Neutrophil (primary cell): ENCODE measurements at regions not wholly inside any gene's neighbourhood (a gene's known extent, or its start where the extent isn't known, plus 50 kb on each side); places are given as distances from the start of the nearest gene placed in this dataset.

Source experiments
- H3K27ac ChIP-seq: fragments of 200-600 bp; sonication (generic); 2 replicates; pipeline ENCODE4 v1.5.1; 2016; ENCODE audit warnings: mild to moderate bottlenecking, moderate library complexity
- H3K27me3 ChIP-seq: fragments of 200-600 bp; sonication (generic); 2 replicates; pipeline ENCODE4 v1.6.0; 2016; ENCODE audit warnings: mild to moderate bottlenecking
- H3K36me3 ChIP-seq: fragments of 200-600 bp; sonication (generic); 2 replicates; pipeline ENCODE4 v1.5.1; 2017
- H3K4me1 ChIP-seq, 2 experiments: fragments of 200-600 bp in 1 of 2; sonication (generic) in 1 of 2; 1 replicate in 1 of 2; 2 replicates in 1 of 2; pipeline versions ENCODE4 v1.5.1 to v1.6.1; 2013 to 2016; ENCODE audit warnings: low read depth in 1 of 2, low read length in 1 of 2, mild to moderate bottlenecking in 1 of 2, moderate library complexity in 1 of 2; ENCODE audit not compliant: control insufficient read depth in 1 of 2, insufficient read depth in 1 of 2
- H3K4me3 ChIP-seq, 2 experiments: fragments of 200-600 bp in 1 of 2; sonication (generic) in 1 of 2; 1 replicate in 1 of 2; 2 replicates in 1 of 2; pipeline ENCODE4 v1.5.1; 2013 to 2016; ENCODE audit warnings: low read depth in 1 of 2, low read length in 1 of 2, mild to moderate bottlenecking in 1 of 2, moderate library complexity in 1 of 2
- H3K9me3 ChIP-seq: fragments of 200-600 bp; sonication (generic); 2 replicates; pipeline ENCODE4 v1.5.1; 2016
- TF ChIP-seq, protein P1 (sequence below): fragments of 200-600 bp; sonication (generic); IDR thresholded peaks from 2 replicates; pipeline ENCODE4 v1.5.1; 2016; ENCODE audit warnings: antibody characterized with exemption

DNA sequence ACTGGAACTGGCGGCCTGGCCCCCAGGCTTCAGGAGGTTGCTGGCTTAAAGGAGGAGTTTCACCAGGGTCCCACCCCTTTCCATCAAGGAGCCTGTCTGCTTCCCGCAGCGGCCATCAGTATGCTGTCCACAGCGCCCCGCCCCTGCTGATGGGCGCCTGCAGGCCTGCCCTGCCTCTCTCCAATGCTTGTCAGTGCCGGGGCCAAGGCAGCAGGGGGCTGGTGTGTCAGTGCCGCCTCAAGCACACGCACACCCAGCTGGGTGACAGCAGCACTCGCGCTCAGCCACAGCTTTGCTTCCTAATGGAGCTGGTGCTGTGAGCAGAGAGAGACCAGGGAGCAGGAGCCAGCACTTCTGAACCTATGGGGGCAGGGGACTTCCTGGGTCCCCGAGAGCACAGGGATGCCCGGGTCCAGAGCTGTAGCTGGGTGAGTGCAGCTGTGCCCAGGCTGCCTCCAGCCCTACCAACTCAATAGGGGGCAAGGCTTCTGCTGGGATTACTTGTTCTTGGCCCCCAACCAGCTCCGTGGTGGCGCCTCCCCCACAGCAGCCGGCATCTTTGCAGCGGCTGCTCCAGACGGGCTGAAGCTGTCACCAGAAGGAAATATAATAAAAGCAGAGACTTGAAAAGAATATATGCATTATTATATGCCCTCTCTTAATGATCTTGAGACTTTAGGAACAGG lies 377.2 kb upstream of the LRATD1 start:
- H3K9me3 ChIP-seq: peaks cover 5% of the 10 kb centered on the region
- TF ChIP-seq, protein P1, sequence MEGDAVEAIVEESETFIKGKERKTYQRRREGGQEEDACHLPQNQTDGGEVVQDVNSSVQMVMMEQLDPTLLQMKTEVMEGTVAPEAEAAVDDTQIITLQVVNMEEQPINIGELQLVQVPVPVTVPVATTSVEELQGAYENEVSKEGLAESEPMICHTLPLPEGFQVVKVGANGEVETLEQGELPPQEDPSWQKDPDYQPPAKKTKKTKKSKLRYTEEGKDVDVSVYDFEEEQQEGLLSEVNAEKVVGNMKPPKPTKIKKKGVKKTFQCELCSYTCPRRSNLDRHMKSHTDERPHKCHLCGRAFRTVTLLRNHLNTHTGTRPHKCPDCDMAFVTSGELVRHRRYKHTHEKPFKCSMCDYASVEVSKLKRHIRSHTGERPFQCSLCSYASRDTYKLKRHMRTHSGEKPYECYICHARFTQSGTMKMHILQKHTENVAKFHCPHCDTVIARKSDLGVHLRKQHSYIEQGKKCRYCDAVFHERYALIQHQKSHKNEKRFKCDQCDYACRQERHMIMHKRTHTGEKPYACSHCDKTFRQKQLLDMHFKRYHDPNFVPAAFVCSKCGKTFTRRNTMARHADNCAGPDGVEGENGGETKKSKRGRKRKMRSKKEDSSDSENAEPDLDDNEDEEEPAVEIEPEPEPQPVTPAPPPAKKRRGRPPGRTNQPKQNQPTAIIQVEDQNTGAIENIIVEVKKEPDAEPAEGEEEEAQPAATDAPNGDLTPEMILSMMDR: no peak
- no peak overlapping the region for H3K4me3 ChIP-seq
- H3K27me3 ChIP-seq: no peaks in the 10 kb centered on the region
- no peaks in the 10 kb centered on the region for H3K36me3 ChIP-seq
- no peak overlapping the region for H3K27ac ChIP-seq
- H3K4me1 ChIP-seq: no peaks in the 10 kb centered on the region

DNA sequence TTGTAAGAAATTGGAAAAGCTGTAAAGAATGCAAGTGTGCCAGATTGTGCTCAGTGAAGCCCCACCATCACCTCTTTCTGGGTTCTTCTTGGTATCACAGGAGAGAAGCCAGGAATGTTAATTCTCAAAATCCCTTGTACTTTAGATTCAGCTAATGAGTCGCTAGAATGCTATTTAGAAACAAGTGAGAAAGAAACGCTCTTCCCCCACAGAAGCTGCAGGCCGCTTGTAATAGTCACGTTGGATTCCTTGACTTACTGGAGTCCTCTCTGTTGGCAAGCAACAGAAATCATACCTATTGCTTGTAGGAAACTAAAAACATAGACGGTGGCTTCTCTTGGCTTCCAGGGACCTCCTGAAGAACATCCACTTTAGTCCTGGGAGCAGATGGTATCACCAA lies 375.6 kb upstream of the LRATD1 start:
- no peak overlapping the region for H3K4me3 ChIP-seq
- H3K36me3 ChIP-seq: no peaks in the 10 kb centered on the region
- no peaks in the 10 kb centered on the region for H3K27me3 ChIP-seq
- TF ChIP-seq, protein P1: no peak
- H3K4me1 ChIP-seq: no peaks in the 10 kb centered on the region
- H3K9me3 ChIP-seq: peaks cover 5% of the 10 kb centered on the region
- no peak overlapping the region for H3K27ac ChIP-seq

DNA sequence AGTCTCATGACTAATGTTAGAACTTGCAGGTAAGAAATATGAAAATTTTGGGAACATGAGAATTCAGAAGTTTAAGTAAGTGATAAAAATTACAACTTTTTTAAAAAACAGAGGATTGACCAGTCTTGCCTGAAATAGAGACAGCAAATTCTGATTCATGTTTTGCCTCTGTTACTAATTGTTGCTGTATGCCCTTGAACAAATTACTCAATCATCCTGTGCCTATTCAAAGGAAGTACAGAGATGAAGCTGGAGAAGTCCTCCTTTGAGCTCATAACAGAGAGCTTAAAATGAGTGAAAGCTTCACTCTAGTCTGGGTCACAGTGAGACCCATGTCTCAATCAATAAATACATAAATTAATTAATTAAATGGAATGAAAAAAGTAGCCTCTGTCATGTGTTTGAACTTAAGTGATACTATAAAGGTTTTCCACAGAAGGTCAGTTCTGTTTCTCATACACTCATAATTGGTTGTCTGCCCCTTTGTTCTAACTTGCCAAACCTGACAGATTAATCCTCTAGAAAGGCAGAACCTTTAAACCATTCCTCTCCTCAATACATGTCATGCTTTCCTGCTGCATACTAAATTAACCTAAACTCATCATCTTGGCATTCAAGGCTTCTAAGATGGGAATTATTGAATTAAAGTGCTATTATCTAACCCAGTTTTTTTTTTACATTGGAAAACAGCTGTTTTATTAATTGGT lies 374.6 kb upstream of the LRATD1 start:
- H3K27me3 ChIP-seq: no peaks in the 10 kb centered on the region
- H3K4me3 ChIP-seq: no peak overlapping the region
- H3K4me1 ChIP-seq: no peaks in the 10 kb centered on the region
- peaks cover 5% of the 10 kb centered on the region for H3K9me3 ChIP-seq
- no peaks in the 10 kb centered on the region for H3K36me3 ChIP-seq
- H3K27ac ChIP-seq: no peak overlapping the region
- TF ChIP-seq, protein P1: no peak

DNA sequence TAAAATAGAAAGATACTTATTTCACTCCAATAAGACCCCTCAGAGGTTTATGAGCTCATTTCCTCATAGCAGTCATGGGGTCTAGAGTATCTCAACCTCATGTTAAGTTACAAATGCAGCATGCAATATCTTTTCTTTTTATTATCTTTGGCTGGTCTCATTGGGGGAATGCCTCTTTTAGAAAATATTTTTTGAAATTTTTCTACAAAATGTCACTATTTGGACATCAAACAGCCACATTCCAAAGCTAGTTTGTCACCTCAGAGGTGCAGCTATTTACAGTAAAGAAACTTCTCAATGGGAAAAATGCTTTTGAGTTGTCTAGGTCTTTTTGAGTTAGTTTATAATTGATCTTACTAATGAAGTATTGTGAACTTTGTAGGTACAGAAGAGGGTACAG lies 370.7 kb upstream of the LRATD1 start:
- Histone ChIP-seq H3K27ac (no peak overlapping the region), H3K9me3 (no peaks in the 10 kb centered on the region), H3K4me3 (no peak overlapping the region), H3K4me1 (no peaks in the 10 kb centered on the region), H3K27me3 (no peaks in the 10 kb centered on the region), H3K36me3 (no peaks in the 10 kb centered on the region)
- TF ChIP-seq, protein P1: no peak

DNA sequence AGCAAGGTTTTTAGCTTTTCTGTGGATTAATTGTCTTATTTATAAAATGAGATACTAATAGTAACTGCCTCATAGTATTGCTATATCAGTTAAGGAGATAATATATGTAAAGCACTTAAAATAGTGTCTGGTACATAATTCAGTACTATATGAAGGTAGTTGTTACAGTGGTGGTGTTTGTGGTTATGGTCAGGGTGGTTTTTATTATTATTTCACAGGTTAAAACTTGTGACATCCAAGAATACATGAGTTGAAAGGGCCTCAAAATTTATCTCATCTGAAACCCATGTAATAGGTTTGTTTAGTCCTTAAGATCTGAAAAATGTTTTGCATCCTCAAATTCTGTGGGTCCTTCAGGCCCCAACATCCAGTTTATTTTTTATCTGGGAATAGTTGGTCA lies 369.5 kb upstream of the LRATD1 start:
- H3K4me3 ChIP-seq: no peak overlapping the region
- no peaks in the 10 kb centered on the region for H3K27me3 ChIP-seq
- H3K9me3 ChIP-seq: no peaks in the 10 kb centered on the region
- no peak overlapping the region for H3K27ac ChIP-seq
- H3K4me1 ChIP-seq: no peaks in the 10 kb centered on the region
- H3K36me3 ChIP-seq: no peaks in the 10 kb centered on the region
- TF ChIP-seq, protein P1: no peak
